GM12878 (cell line): ENCODE measurements at regions not wholly inside any gene's neighbourhood (a gene's known extent, or its start where the extent isn't known, plus 50 kb on each side); places are given as distances from the start of the nearest gene placed in this dataset.

ENCODE experiments used
- CTCF ChIP-seq, 3 experiments: IDR thresholded peaks in 2 of 3; conservative IDR thresholded peaks in 1 of 3; 2 replicates each; pipeline ENCODE4 v1.5.1; 2011; ENCODE audit warnings: low read depth in 3 of 3, low read length in 3 of 3, mild to moderate bottlenecking in 3 of 3, control low read depth in 2 of 3, moderate library complexity in 2 of 3, inconsistent platforms in 1 of 3, mixed read lengths in 1 of 3; ENCODE audit not compliant: control insufficient read depth in 2 of 3, insufficient read depth in 1 of 3; ENCODE audit errors: extremely low read depth in 1 of 3
- POLR2A ChIP-seq: IDR thresholded peaks from 2 replicates; pipeline ENCODE4 v1.6.1; 2011; ENCODE audit warnings: low read depth, mild to moderate bottlenecking, low read length
- TBL1XR1 ChIP-seq: IDR thresholded peaks from 2 replicates; pipeline ENCODE4 v1.6.1; 2012; ENCODE audit warnings: low read depth, low read length, improper control_type of control experiment
- TF ChIP-seq, protein P1 (sequence below): IDR thresholded peaks from 2 replicates; pipeline ENCODE4 v1.6.1; 2012; ENCODE audit warnings: low read depth, low read length, improper control_type of control experiment

DNA sequence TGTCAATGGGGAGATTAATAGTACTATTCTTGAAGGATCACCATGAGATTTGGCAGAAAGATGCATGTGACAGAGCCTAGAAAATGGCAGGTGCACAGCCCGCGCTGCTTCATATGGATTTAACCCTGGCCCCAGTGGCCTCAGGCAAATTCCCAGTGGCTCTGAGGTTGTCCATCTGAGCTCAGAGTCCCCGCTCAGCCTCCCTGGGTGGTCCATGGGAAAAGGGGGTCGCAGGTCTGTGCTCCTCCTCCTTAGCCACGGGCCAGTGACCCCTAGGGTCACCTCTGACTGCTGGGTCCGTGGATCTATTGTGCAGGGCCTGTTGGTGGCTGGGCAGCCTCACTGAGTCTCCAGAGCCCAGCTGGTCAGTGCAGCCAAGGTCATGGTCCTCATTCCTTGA lies 93.3 kb upstream of the BOD1 start:
- TF ChIP-seq, protein P1, sequence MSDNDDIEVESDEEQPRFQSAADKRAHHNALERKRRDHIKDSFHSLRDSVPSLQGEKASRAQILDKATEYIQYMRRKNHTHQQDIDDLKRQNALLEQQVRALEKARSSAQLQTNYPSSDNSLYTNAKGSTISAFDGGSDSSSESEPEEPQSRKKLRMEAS: no peak
- TF ChIP-seq POLR2A (no peak), CTCF (IDR thresholded peaks at IDR 0.05 in 2 of 3, conservative IDR thresholded peaks at IDR 0.05 in 1 of 3; ENCODE audit: control insufficient read depth in 2 of 3, extremely low read depth in 1 of 3, insufficient read depth in 1 of 3, low read depth in 3 of 3, low read length in 3 of 3) (no peak), TBL1XR1 (no peak)
